ENCODE measurements at regions not wholly inside any gene's neighbourhood (a gene's known extent, or its start where the extent isn't known, plus 50 kb on each side); places are given as distances from the start of the nearest gene placed in this dataset.

DNA sequence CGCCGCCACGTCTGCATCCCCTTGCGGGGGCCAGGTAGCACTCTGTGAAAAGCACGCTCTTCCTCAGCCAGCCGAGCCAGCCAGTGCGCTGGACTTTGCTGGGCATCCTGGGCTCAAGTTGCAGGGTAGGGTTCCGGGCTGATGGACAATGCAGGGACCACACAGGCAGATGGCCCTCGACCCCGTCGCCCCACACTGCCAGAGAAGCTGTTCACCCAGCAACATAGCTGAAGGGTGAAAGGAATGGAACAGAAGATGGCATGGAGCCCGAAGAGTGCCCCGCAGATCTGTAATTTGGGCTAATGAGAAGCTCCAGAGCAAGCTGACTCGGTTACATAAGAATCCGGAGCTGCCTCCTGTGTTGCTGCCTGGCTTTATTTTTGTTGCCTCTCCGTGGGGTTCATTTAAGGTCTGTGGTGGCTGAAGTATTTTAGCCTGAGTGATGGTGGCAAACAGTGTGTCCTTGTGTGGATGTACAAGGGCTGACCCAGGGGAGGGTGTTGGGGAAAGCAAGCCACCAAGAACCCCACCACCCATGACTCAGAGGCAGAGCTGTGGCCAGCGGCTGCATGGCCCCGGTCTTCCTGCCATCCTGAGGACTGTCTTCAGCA, 105.8 kb downstream of the SOX1 start:
- TF ChIP-seq CTCF (IDR thresholded peaks at IDR 0.05; ENCODE audit: low read depth, low read length) (no peak), MAX (IDR thresholded peaks at IDR 0.05; ENCODE audit: low read depth, low read length) (no peak), POLR2A (IDR thresholded peaks at IDR 0.05; ENCODE audit: extremely low read depth, insufficient read length) (no peak), MYC (IDR thresholded peaks at IDR 0.05; ENCODE audit: low read depth, low read length) (no peak)
